ENCODE measurements at regions not wholly inside any gene's neighbourhood (a gene's known extent, or its start where the extent isn't known, plus 50 kb on each side); places are given as distances from the start of the nearest gene placed in this dataset.

- TF ChIP-seq CTCF (IDR thresholded peaks at IDR 0.05; ENCODE audit: insufficient read depth, low read length, poor library complexity, severe bottlenecking) = no peak
- TF ChIP-seq EZH2phosphoT487 (conservative IDR thresholded peaks at IDR 0.05; ENCODE audit: low read length) = no peak
Observed at GRCh38 chr3:152780553-152780952, 54.4 kb upstream of the P2RY1 start.

Measured in SU-DHL-6 (cell line).